H1 (cell line): ENCODE measurements at regions not wholly inside any gene's neighbourhood (a gene's known extent, or its start where the extent isn't known, plus 50 kb on each side); places are given as distances from the start of the nearest gene placed in this dataset.

ENCODE experiments used
- CTCF ChIA-PET: fragments of 300-600 bp; sonication (Branson Sonifier 250); formaldehyde crosslinking; loops from one replicate; lab custom pipeline; 2021; ENCODE audit not compliant: partially characterized antibody; lab: Charles Lee
- POLR2A ChIA-PET: fragments of 300-600 bp; sonication (Branson Sonifier 250); formaldehyde crosslinking; loops from one replicate; lab custom pipeline; 2021; ENCODE audit warnings: inconsistent platforms; ENCODE audit not compliant: partially characterized antibody; lab: Charles Lee
- DNase-seq, 2 experiments: peaks; one replicate each; pipeline versions ENCODE4 v3.0.0 to v3.0.0-alpha.2; 2010 to 2022; ENCODE audit warnings: low spot score in 2 of 2, low read depth in 1 of 2, mixed read lengths in 1 of 2
- FAIRE-seq: peaks from 2 replicates; lab custom pipeline; 2011; peaks lifted over from hg19 to GRCh38; lab: Jason Lieb, UNC
- H2AFZ ChIP-seq: 2 replicates; pipeline ENCODE4 v1.8.1; 2012; ENCODE audit warnings: low read length, inconsistent platforms
- H2AK5ac ChIP-seq: 2 replicates; pipeline ENCODE4 v1.6.1; 2013; ENCODE audit warnings: low read depth, low read length
- H2BK120ac ChIP-seq: replicated peaks from 2 replicates; pipeline ENCODE3; 2013; ENCODE audit warnings: low read depth, low read length, inconsistent platforms
- H2BK12ac ChIP-seq: 2 replicates; pipeline ENCODE4 v1.6.1; 2013; ENCODE audit warnings: low read depth, low read length
- H2BK15ac ChIP-seq: 2 replicates; pipeline ENCODE4 v1.6.1; 2013; ENCODE audit warnings: low read length
- H2BK20ac ChIP-seq: 2 replicates; pipeline ENCODE4 v1.6.1; 2013; ENCODE audit warnings: low read length
- H2BK5ac ChIP-seq: 2 replicates; pipeline ENCODE4 v1.6.1; 2013; ENCODE audit warnings: low read depth, low read length
- H3K14ac ChIP-seq: 2 replicates; pipeline ENCODE4 v1.6.1; 2013; ENCODE audit warnings: inconsistent platforms; ENCODE audit not compliant: insufficient read length
- H3K18ac ChIP-seq: 2 replicates; pipeline ENCODE4 v1.6.1; 2013; ENCODE audit warnings: low read length; ENCODE audit errors: extremely low read depth
- H3K23ac ChIP-seq: 2 replicates; pipeline ENCODE4 v1.6.1; 2013; ENCODE audit warnings: inconsistent platforms; ENCODE audit not compliant: insufficient read length
- H3K23me2 ChIP-seq: 2 replicates; pipeline ENCODE4 v1.6.1; 2013; ENCODE audit warnings: low read depth, low read length
- H3K27ac ChIP-seq: 2 replicates; pipeline ENCODE4 v1.6.1; 2011; ENCODE audit warnings: low read depth, low read length, inconsistent platforms
- H3K27me3 ChIP-seq, 4 experiments: replicated peaks in 1 of 4; 1 replicate in 1 of 4; 2 replicates in 3 of 4; pipeline versions ENCODE4 v1.6.1 to v1.8.1; 2011 to 2013; ENCODE audit warnings: low read length in 3 of 4, mild to moderate bottlenecking in 3 of 4, inconsistent platforms in 2 of 4, mixed read lengths in 2 of 4, moderate library complexity in 1 of 4; ENCODE audit not compliant: control insufficient read depth in 3 of 4, insufficient read depth in 3 of 4; ENCODE audit errors: extremely low read depth in 1 of 4
- H3K36me3 ChIP-seq, 4 experiments: 2 replicates each; pipeline versions ENCODE4 v1.6.1 to v1.8.1; 2011 to 2013; ENCODE audit warnings: mild to moderate bottlenecking in 4 of 4, low read length in 3 of 4, moderate library complexity in 2 of 4, control low read depth in 1 of 4, inconsistent platforms in 1 of 4; ENCODE audit not compliant: insufficient read depth in 4 of 4, control insufficient read depth in 2 of 4
- H3K4ac ChIP-seq: replicated peaks from 2 replicates; pipeline ENCODE3; 2013; ENCODE audit warnings: low read length, low read depth, mixed read lengths, inconsistent platforms; ENCODE audit not compliant: insufficient read length
- H3K4me1 ChIP-seq, 4 experiments: replicated peaks in 1 of 4; 1 replicate in 1 of 4; 2 replicates in 3 of 4; pipeline versions ENCODE4 v1.6.1 to v1.8.1; 2011 to 2013; ENCODE audit warnings: low read length in 3 of 4, inconsistent platforms in 2 of 4, mixed read lengths in 1 of 4; ENCODE audit not compliant: insufficient read depth in 4 of 4, control insufficient read depth in 3 of 4
- H3K4me2 ChIP-seq, 2 experiments: 2 replicates each; pipeline versions ENCODE4 v1.6.1 to v1.8.1; 2011 to 2013; ENCODE audit warnings: low read depth in 2 of 2, low read length in 2 of 2, control low read depth in 1 of 2, inconsistent platforms in 1 of 2, mild to moderate bottlenecking in 1 of 2; ENCODE audit not compliant: insufficient read depth in 1 of 2
- H3K4me3 ChIP-seq, 4 experiments: fragments of 200-600, 300-600 bp in 1 of 4; sonication (generic), shearing (Covaris generic), sonication (Bioruptor Twin) in 1 of 4; 2 replicates each; pipeline versions ENCODE4 v1.5.1 to v1.8.1; 2011 to 2016; ENCODE audit warnings: low read length in 4 of 4, low read depth in 3 of 4, control low read depth in 2 of 4, inconsistent platforms in 2 of 4, mild to moderate bottlenecking in 2 of 4, mixed read lengths in 1 of 4, moderate library complexity in 1 of 4; ENCODE audit not compliant: insufficient read depth in 2 of 4; ENCODE audit errors: extremely low read depth in 1 of 4
- H3K56ac ChIP-seq: replicated peaks from 2 replicates; pipeline ENCODE3; 2013; ENCODE audit warnings: low read depth, mild to moderate bottlenecking, mixed read lengths, low read length, inconsistent platforms; ENCODE audit not compliant: insufficient read length
- H3K79me1 ChIP-seq: 2 replicates; pipeline ENCODE4 v1.6.1; 2013; ENCODE audit warnings: low read depth, low read length, control low read depth
- H3K79me2 ChIP-seq, 2 experiments: 2 replicates each; pipeline versions ENCODE4 v1.6.1 to v1.8.1; 2012 to 2013; ENCODE audit warnings: low read length in 2 of 2, mild to moderate bottlenecking in 2 of 2, inconsistent platforms in 1 of 2; ENCODE audit not compliant: insufficient read depth in 2 of 2, control insufficient read depth in 1 of 2
- H3K9ac ChIP-seq, 4 experiments: replicated peaks in 1 of 4; 1 replicate in 1 of 4; 2 replicates in 3 of 4; pipeline versions ENCODE4 v1.6.1 to v1.8.1; 2011 to 2013; ENCODE audit warnings: low read depth in 3 of 4, low read length in 3 of 4, control low read depth in 2 of 4, mild to moderate bottlenecking in 2 of 4, moderate library complexity in 2 of 4, inconsistent platforms in 1 of 4; ENCODE audit errors: extremely low read depth in 1 of 4
- H3K9me3 ChIP-seq, 2 experiments: 2 replicates each; pipeline versions ENCODE4 v1.6.1 to v1.8.1; 2012 to 2013; ENCODE audit warnings: mild to moderate bottlenecking in 2 of 2, moderate library complexity in 2 of 2, control low read depth in 1 of 2, inconsistent platforms in 1 of 2, low read depth in 1 of 2, low read length in 1 of 2, mixed read lengths in 1 of 2; ENCODE audit not compliant: insufficient read depth in 2 of 2
- H4K20me1 ChIP-seq, 2 experiments: replicated peaks in 1 of 2; 2 replicates each; pipeline versions ENCODE3 to v1.8.1; 2011 to 2013; ENCODE audit warnings: inconsistent platforms in 2 of 2, low read length in 2 of 2, mild to moderate bottlenecking in 1 of 2; ENCODE audit not compliant: insufficient read depth in 2 of 2, control insufficient read depth in 1 of 2
- H4K5ac ChIP-seq: 2 replicates; pipeline ENCODE4 v1.6.1; 2013; ENCODE audit warnings: low read length, low read depth, mixed read lengths, inconsistent platforms; ENCODE audit not compliant: insufficient read length
- H4K8ac ChIP-seq: 2 replicates; pipeline ENCODE4 v1.8.0; 2013; ENCODE audit warnings: mild to moderate bottlenecking, moderate library complexity, low read length, inconsistent platforms; ENCODE audit not compliant: insufficient read depth; ENCODE audit errors: extremely low read depth
- H4K91ac ChIP-seq: replicated peaks from 2 replicates; pipeline ENCODE3; 2013; ENCODE audit warnings: low read length, mixed read lengths, inconsistent platforms; ENCODE audit not compliant: insufficient read length
- CHD7 ChIP-seq: fragments of 300-600 bp; sonication (generic); IDR thresholded peaks from 2 replicates; pipeline ENCODE4 v1.7.1; 2012; ENCODE audit warnings: low read length, moderate library complexity, mild to moderate bottlenecking, inconsistent platforms; ENCODE audit not compliant: insufficient replicate concordance
- WGBS, 2 experiments: shearing (Covaris generic) in 1 of 2; methylation state at CpG; one replicate each; pipeline versions ENCODE4 v1.1.6 to v1.1.7; 2013 to 2015; ENCODE audit warnings: low lambda C conversion rate in 2 of 2, mixed read lengths in 2 of 2, inconsistent platforms in 1 of 2, low coverage in 1 of 2, missing lambda C conversion rate in 1 of 2; ENCODE audit not compliant: insufficient replicate concordance in 2 of 2, insufficient coverage in 1 of 2, insufficient read length in 1 of 2; ENCODE audit errors: extremely low coverage in 1 of 2, missing lambda C conversion rate in 1 of 2; 5-methylcytosine and 5-hydroxymethylcytosine counted together

- POLR2A ChIA-PET = no interaction called here
- Histone ChIP-seq H2AFZ (no peak overlapping the region), H4K20me1 (no peaks in the 10 kb centered on the region), H3K4me1 (no peaks in the 10 kb centered on the region), H2BK120ac (no peak overlapping the region), H3K56ac (no peak overlapping the region), H3K36me3 (no peaks in the 10 kb centered on the region), H2AK5ac (no peak overlapping the region), H2BK5ac (no peak overlapping the region), H4K5ac (no peak overlapping the region), H3K4me2 (no peak overlapping the region), H2BK12ac (no peak overlapping the region), H3K23me2 (no peaks in the 10 kb centered on the region), H4K91ac (no peak overlapping the region), H3K4ac (no peak overlapping the region), H2BK15ac (no peak overlapping the region), H3K79me1 (no peaks in the 10 kb centered on the region), H3K23ac (no peak overlapping the region), H3K9ac (no peak overlapping the region), H3K27ac (no peak overlapping the region), H3K14ac (no peak overlapping the region), H3K18ac (no peak overlapping the region), H4K8ac (no peak overlapping the region), H3K9me3 (no peaks in the 10 kb centered on the region), H3K79me2 (no peaks in the 10 kb centered on the region), H3K4me3 (no peak overlapping the region), H2BK20ac (no peak overlapping the region), H3K27me3 (no peaks in the 10 kb centered on the region)
- no peak for DNase-seq
- no peak for FAIRE-seq
- CTCF ChIA-PET = interaction anchor here (1.1 to 1.6 kb wide), 6 partner anchors 10 to 518 kb away, joined by 3 to 11 read pairs (median 4); no protein-coding TSS in a partner anchor
- WGBS, 2 experiments = 97% methylated on average over 2 of the region's 2 CpGs; no CpG with 5 or more reads in 1 of the 2 experiments
- no peak for TF ChIP-seq CHD7
These were observed 156.5 kb upstream of the BRINP3 start for GRCh38 chr1:190634134-190634533.
